HUDEP-2 (cell line): ENCODE measurements at regions not wholly inside any gene's neighbourhood (a gene's known extent, or its start where the extent isn't known, plus 50 kb on each side); places are given as distances from the start of the nearest gene placed in this dataset.
"Not testable (repeated sequence)": the region's sequence is repeated elsewhere in the genome, so short reads cannot be mapped to it uniquely, and the experiment has no call there.

ENCODE experiments used
- DNase-seq, 76 experiments: peaks; one replicate each; lab custom pipeline; 2025; ENCODE audit not compliant: unreplicated experiment in 76 of 76; lab: John Stamatoyannopoulos, UW

GRCh38 chr6:74597840-74598239 lies 608.0 kb downstream of the COL12A1 start:
- DNase-seq: no peak

- DNase-seq: no peak
Measured at GRCh38 chr6:74597266-74597665, 608.6 kb downstream of the COL12A1 start.

GRCh38 chr6:74596588-74596987 lies 609.3 kb downstream of the COL12A1 start:
- no peak for DNase-seq

GRCh38 chr6:74594350-74594749 lies 611.5 kb downstream of the COL12A1 start:
- not testable (repeated sequence) for DNase-seq

GRCh38 chr6:74588094-74588832 lies 617.6 kb downstream of the COL12A1 start:
- no peak for DNase-seq

- DNase-seq: peak in 5 of 76 experiments; percentile 2 to 35 (median 13)
Measured at GRCh38 chr6:74587386-74587785, 618.5 kb downstream of the COL12A1 start.

GRCh38 chr6:74585753-74586152 lies 620.1 kb downstream of the COL12A1 start:
- DNase-seq: no peak

- DNase-seq: no peak
Measured at GRCh38 chr6:74581681-74582080, 624.2 kb downstream of the COL12A1 start.

GRCh38 chr6:74579794-74580193 lies 626.1 kb downstream of the COL12A1 start:
- DNase-seq: no peak

- no peak for DNase-seq
Measured at GRCh38 chr6:74579047-74579446, 626.8 kb downstream of the COL12A1 start.

- no peak for DNase-seq
Measured at GRCh38 chr6:74578339-74578738, 627.5 kb downstream of the COL12A1 start.

GRCh38 chr6:74577619-74578018 lies 628.2 kb downstream of the COL12A1 start:
- DNase-seq: no peak

GRCh38 chr6:74574794-74575193 lies 631.1 kb downstream of the COL12A1 start:
- peak in 9 of 76 experiments; percentile 2 to 33 (median 11) for DNase-seq

- no peak for DNase-seq
Measured at GRCh38 chr6:74573613-74574012, 632.2 kb downstream of the COL12A1 start.

- no peak for DNase-seq
Measured at GRCh38 chr6:74570044-74570443, 635.8 kb downstream of the COL12A1 start.

GRCh38 chr6:74568861-74569260 lies 637.0 kb downstream of the COL12A1 start:
- DNase-seq: no peak

GRCh38 chr6:74567923-74568290 lies 637.9 kb downstream of the COL12A1 start:
- DNase-seq: not testable (repeated sequence)

- no peak for DNase-seq
Measured at GRCh38 chr6:74567281-74567922, 638.5 kb downstream of the COL12A1 start.

GRCh38 chr6:74557236-74557635 lies 648.6 kb downstream of the COL12A1 start:
- DNase-seq: no peak

GRCh38 chr6:74554041-74554440 lies 651.8 kb downstream of the COL12A1 start:
- no peak for DNase-seq

- DNase-seq: no peak
Measured at GRCh38 chr6:74551896-74552295, 654.0 kb downstream of the COL12A1 start.

GRCh38 chr6:74550821-74551220 lies 655.0 kb downstream of the COL12A1 start:
- no peak for DNase-seq
